OCI-LY3 (cell line): ENCODE measurements at regions not wholly inside any gene's neighbourhood (a gene's known extent, or its start where the extent isn't known, plus 50 kb on each side); places are given as distances from the start of the nearest gene placed in this dataset.

Experiments used
- H2AFZ ChIP-seq: fragments of 200-600, 300-600 bp; shearing (Covaris generic); 2 replicates; pipeline ENCODE4 v1.6.0; 2014; ENCODE audit warnings: antibody characterized with exemption, low read depth, low read length
- H3K27ac ChIP-seq: fragments of 200-600, 300-600 bp; sonication (generic); 2 replicates; pipeline ENCODE4 v1.5.1; 2014; ENCODE audit warnings: mild to moderate bottlenecking, low read length, moderate library complexity, mixed read lengths
- H3K27me3 ChIP-seq: fragments of 200-600, 300-600 bp; sonication (generic); 2 replicates; pipeline ENCODE4 v1.6.1; 2014; ENCODE audit warnings: low read depth, low read length, mixed read lengths
- H3K36me3 ChIP-seq: fragments of 200-600, 300-600 bp; sonication (generic); replicated peaks from 2 replicates; pipeline ENCODE3; 2014; ENCODE audit warnings: low read depth, low read length, mixed read lengths
- H3K4me1 ChIP-seq: fragments of 300-600, 200-600 bp; sonication (generic); 2 replicates; pipeline ENCODE4 v1.6.1; 2014; ENCODE audit warnings: low read length, mixed read lengths
- H3K4me2 ChIP-seq: fragments of 200-600, 300-600 bp; sonication (generic); 2 replicates; pipeline ENCODE4 v1.6.1; 2014; ENCODE audit warnings: low read length, mixed read lengths
- H3K4me3 ChIP-seq: fragments of 300-600, 200-600 bp; sonication (generic); 2 replicates; pipeline ENCODE4 v1.5.1; 2014; ENCODE audit warnings: antibody characterized with exemption, mild to moderate bottlenecking, low read length, moderate library complexity
- H3K79me2 ChIP-seq: fragments of 300-600, 200-600 bp; shearing (Covaris generic); 2 replicates; pipeline ENCODE4 v1.6.1; 2014; ENCODE audit warnings: mild to moderate bottlenecking, low read length, mixed read lengths
- H3K9ac ChIP-seq: fragments of 300-600, 200-600 bp; shearing (Covaris generic); 2 replicates; pipeline ENCODE4 v1.6.0; 2014; ENCODE audit warnings: mild to moderate bottlenecking, low read length, moderate library complexity
- H3K9me3 ChIP-seq: fragments of 200-600, 300-600 bp; shearing (Covaris generic); 2 replicates; pipeline ENCODE4 v1.6.1; 2014; ENCODE audit warnings: low read length, mixed read lengths; ENCODE audit not compliant: insufficient read depth
- H4K20me1 ChIP-seq: fragments of 200-600, 300-600 bp; sonication (generic); 2 replicates; pipeline ENCODE4 v1.6.1; 2016; ENCODE audit warnings: low read length, mixed read lengths; ENCODE audit not compliant: insufficient read depth
- CTCF ChIP-seq: fragments of 200-600, 300-600 bp; sonication (generic); IDR thresholded peaks from 2 replicates; pipeline ENCODE4 v1.5.1; 2014; ENCODE audit warnings: antibody characterized with exemption, low read length, low read depth
- EZH2phosphoT487 ChIP-seq: fragments of 200-600 bp; shearing (Covaris generic); IDR thresholded peaks from 2 replicates; pipeline ENCODE4 v1.6.1; 2018; ENCODE audit warnings: antibody characterized with exemption, mixed run types, low read depth

GRCh38 chr4:128346054-128346716, 58.6 kb upstream of the PGRMC2 start:
- H3K4me2 ChIP-seq = no peak overlapping the region
- H3K27ac ChIP-seq = no peak overlapping the region
- H3K4me3 ChIP-seq = no peak overlapping the region
- H3K4me1 ChIP-seq = no peaks in the 10 kb centered on the region
- no peaks in the 10 kb centered on the region for H3K27me3 ChIP-seq
- no peaks in the 10 kb centered on the region for H4K20me1 ChIP-seq
- H3K9me3 ChIP-seq = no peaks in the 10 kb centered on the region
- no peak overlapping the region for H2AFZ ChIP-seq
- H3K79me2 ChIP-seq = no peaks in the 10 kb centered on the region
- TF ChIP-seq EZH2phosphoT487 = no peak
- TF ChIP-seq CTCF = no peak
- H3K36me3 ChIP-seq = no peaks in the 10 kb centered on the region
- no peak overlapping the region for H3K9ac ChIP-seq

- TF ChIP-seq CTCF (no peak), EZH2phosphoT487 (no peak)
- no peaks in the 10 kb centered on the region for H3K4me1 ChIP-seq
- no peak overlapping the region for H2AFZ ChIP-seq
- H3K9me3 ChIP-seq = no peaks in the 10 kb centered on the region
- H3K4me2 ChIP-seq = no peak overlapping the region
- no peaks in the 10 kb centered on the region for H3K27me3 ChIP-seq
- H3K4me3 ChIP-seq = no peak overlapping the region
- no peaks in the 10 kb centered on the region for H3K79me2 ChIP-seq
- H3K36me3 ChIP-seq = no peaks in the 10 kb centered on the region
- no peak overlapping the region for H3K27ac ChIP-seq
- H3K9ac ChIP-seq = no peak overlapping the region
- H4K20me1 ChIP-seq = no peaks in the 10 kb centered on the region
Observed at GRCh38 chr4:128345650-128346049, 58.0 kb upstream of the PGRMC2 start.

GRCh38 chr4:128342762-128343161, 55.1 kb upstream of the PGRMC2 start:
- no peaks in the 10 kb centered on the region for H3K4me1 ChIP-seq
- H2AFZ ChIP-seq = no peak overlapping the region
- H3K27ac ChIP-seq = no peak overlapping the region
- H3K4me2 ChIP-seq = no peak overlapping the region
- H3K4me3 ChIP-seq = no peak overlapping the region
- no peaks in the 10 kb centered on the region for H3K27me3 ChIP-seq
- no peak for TF ChIP-seq EZH2phosphoT487
- no peak for TF ChIP-seq CTCF
- no peaks in the 10 kb centered on the region for H3K36me3 ChIP-seq
- H3K79me2 ChIP-seq = no peaks in the 10 kb centered on the region
- H4K20me1 ChIP-seq = no peaks in the 10 kb centered on the region
- no peaks in the 10 kb centered on the region for H3K9me3 ChIP-seq
- H3K9ac ChIP-seq = no peak overlapping the region

GRCh38 chr4:128341634-128342033, 54.0 kb upstream of the PGRMC2 start:
- Histone ChIP-seq H3K9me3 (no peaks in the 10 kb centered on the region), H3K4me3 (no peak overlapping the region), H3K27ac (no peak overlapping the region), H4K20me1 (no peaks in the 10 kb centered on the region), H3K9ac (no peak overlapping the region), H2AFZ (no peak overlapping the region), H3K27me3 (no peaks in the 10 kb centered on the region), H3K36me3 (no peaks in the 10 kb centered on the region), H3K79me2 (no peaks in the 10 kb centered on the region), H3K4me1 (no peaks in the 10 kb centered on the region), H3K4me2 (no peak overlapping the region)
- TF ChIP-seq CTCF = no peak
